HL-60/S4 treated with retinoic acid at 250 ng/mL for 4 days and 3 days (cell line): ENCODE measurements at regions not wholly inside any gene's neighbourhood (a gene's known extent, or its start where the extent isn't known, plus 50 kb on each side); places are given as distances from the start of the nearest gene placed in this dataset.
"Not testable (repeated sequence)": the region's sequence is repeated elsewhere in the genome, so short reads cannot be mapped to it uniquely, and the experiment has no call there.

Source experiments
- in situ Hi-C: fragments of 300-500 bp; cut with MboI; formaldehyde crosslinking; loops from 2 replicates; pipeline ENCODE4 v1.7.0; 2022; ENCODE audit warnings: low sequenced_read_pairs

DNA sequence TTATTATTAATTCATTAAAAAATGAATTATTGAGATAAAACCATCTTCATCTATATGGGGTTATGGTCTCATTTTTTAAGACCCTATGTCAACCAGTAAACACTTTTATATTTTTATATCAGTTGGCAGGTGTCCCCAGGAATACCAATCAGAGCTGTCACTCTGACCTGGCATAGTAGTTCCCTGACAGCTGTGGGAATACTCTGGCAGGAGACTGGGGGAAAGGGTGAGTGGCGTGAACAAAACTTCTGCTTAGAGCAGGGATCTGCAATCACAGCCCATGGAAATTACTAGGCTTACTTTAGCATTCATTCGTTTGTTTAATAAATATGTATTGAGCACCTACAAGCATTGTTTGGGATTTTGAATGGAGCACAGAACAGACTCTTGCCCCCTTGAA is 254.1 kb upstream of the KLF3 start:
- in situ Hi-C loops, result no loop called here

DNA sequence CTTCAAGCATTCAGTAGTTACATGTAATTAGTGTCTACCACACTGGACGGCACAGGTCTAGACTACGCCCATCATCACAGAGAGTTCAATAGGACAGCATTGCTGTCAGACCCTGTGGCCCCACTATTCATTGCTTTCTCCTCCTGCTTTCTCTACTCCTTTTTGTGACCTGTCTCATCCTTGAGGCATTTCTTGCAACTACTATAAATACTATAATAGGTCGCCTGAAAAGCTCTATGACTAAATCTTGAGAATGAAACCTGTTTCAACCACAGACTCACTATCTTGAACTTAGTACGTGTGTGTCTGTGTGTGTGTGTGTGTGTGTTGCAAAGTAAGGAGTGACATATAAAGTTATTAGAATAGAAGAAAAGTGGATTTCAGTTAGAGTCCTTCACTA is 252.9 kb upstream of the KLF3 start:
- in situ Hi-C loops, result no loop called here

DNA sequence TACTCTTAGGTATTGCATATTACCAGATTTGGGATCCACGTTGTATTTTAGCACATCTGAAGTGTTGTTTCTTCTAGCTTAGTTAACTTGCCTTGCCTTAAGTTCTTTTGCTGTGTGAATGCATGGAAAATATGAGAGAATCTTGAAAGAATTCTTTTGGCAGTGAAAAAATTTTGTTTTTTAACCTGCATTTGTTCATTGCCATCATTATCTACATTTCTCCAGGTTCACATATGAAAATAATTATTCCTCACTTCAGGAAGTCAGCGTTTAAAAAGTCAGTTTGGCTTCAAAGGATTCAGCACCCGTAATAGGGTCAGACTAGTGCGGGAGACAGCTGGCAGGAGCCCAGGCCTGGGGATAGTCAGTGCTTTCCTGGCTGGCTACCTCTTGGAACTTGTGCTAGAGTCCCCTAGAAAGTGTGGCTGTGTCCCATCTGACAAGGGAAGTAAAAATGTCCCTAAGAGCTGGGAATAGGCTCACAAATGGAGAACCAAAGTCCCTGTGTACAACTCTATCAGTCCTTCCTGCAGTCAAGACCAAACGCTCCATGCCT is 251.9 kb upstream of the KLF3 start:
- in situ Hi-C loops, result no loop called here

DNA sequence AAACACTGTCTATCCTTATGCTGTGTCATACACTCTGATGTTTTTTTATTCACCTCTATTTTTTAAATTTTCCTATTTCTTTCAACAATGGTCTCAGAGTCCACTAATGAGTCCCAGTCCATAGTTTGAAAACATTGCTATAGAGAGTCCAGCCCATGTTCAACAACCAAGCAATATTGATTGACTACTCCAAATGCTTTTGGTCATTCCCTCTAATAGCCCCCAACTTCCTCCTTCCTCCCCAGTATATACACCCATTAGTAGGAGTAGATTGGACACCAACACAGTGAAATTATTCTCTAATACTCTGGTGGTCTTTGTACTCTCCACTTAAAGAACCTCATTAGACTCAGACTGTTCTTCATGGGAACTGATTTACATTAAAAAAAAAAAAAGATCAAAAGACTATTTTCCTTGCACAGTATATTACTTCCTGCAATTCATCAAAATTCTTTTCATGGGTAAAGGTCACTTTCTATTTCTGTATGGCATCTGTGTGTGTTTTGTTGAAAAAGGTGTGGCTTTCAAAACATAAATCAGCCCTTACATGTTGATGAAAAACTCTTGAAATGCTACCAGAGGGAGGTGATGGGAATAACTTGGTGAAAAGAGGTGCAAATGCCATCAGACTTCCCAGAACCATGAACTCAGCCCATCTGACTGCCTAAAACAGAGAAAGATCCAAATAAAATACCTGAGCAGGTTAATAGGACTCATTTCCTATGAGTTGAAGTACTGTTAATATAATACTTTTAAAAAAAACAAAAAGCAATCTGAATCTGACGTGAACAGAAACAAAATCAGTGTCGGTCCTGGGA is 250.3 kb upstream of the KLF3 start:
- in situ Hi-C loops, result no loop called here

DNA sequence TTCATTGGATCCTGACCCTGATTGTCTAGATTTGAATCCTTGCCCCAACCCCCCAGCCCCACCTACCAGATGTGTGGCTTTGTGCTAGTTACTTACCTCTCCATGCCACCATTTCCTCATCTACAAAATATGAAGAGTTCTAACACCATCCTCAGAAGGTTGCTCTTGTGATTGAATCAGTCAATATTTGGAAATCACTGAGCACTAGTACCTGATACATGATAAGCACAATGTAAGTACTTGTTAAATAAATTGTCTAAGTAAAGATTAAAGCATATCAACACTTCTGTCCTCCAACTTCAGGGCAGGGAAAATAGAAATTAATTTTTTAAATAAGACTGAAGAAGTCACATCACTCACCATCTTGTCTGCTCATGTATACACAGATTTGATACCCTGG is 249.6 kb upstream of the KLF3 start:
- in situ Hi-C loops, result no loop called here

DNA sequence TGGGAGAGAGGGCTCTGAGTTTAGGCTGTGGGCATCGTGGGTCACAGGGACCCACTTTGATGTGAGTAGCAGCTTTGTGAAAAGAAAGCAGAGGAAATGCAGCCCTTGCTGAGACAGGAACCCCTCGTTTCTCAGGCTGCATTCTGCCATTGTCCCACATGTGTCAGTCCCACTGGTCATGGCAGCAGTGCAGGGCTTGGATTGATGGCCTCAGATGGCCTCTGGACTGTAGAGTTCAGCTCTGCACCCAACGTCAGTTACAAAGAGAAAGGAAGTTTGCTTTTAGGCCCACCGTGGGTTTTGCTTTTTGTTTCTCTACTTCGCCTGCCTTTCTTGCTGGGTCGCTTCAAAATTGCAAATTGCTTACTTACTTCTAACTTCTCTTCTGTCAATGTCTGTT is 248.3 kb upstream of the KLF3 start:
- in situ Hi-C loops, result no loop called here

DNA sequence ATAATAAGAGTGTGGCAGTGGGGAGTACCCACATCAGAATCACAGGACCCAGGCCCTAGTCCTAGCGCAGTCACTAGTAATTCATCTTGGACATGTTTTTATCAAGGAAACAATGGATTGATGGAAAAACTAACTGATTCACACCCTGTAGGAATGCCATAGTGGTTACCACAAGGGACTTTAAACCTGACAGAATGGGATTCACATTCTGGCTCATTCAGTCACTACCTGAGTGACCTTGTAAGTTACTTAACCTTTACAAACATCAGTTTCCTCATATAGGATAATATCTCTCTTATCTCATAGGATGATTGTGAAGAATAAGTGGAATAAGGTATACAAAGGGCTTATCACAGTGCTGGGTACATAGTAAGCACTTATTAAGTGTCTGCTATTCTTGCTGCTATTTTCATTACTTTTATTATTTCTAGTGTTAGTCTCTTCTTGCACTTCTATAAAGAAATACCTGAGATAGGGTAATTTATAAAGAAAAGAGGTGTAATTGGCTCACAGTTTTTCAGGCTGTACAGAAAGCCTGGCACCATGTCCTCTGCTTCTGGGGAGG is 247.5 kb upstream of the KLF3 start:
- in situ Hi-C loops, result no loop called here

DNA sequence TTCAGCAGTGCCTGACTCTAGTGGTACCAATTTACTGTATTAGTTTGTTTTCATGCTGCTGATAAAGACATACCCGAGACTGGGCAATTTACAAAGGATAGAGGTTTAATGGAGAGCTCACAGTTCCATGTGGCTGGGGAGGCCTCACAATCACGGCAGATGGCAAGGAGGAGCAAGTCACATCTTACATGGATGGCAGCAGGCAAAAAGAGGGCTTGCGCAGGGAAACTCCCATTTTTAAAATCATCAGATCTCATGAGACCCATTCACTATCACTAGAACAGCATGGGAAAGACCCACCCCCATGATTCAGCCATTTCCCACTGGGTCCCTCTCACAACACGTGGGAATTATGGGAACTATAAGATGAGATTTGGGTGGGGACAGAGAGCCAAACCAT is 243.7 kb upstream of the KLF3 start:
- in situ Hi-C loops, result not testable (repeated sequence)

DNA sequence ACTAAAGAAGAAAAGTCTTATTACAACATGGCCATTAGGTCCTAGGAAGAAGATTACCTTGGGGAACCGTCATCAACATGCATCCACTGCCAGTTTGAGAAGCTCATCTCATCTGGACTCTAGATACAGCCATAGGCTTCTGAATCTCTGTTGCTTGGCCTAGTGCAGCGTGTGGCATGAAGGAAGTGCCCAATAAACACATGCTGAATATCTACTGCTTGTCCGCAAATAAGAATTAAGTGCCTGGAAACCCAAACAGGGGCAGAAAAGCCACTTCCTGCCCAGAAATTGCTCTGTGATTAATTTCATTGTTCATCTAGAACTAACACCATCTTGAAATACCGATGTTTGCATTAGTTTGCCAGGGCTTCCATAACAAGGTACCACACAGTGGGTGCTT is 241.1 kb upstream of the KLF3 start:
- in situ Hi-C loops, result no loop called here

DNA sequence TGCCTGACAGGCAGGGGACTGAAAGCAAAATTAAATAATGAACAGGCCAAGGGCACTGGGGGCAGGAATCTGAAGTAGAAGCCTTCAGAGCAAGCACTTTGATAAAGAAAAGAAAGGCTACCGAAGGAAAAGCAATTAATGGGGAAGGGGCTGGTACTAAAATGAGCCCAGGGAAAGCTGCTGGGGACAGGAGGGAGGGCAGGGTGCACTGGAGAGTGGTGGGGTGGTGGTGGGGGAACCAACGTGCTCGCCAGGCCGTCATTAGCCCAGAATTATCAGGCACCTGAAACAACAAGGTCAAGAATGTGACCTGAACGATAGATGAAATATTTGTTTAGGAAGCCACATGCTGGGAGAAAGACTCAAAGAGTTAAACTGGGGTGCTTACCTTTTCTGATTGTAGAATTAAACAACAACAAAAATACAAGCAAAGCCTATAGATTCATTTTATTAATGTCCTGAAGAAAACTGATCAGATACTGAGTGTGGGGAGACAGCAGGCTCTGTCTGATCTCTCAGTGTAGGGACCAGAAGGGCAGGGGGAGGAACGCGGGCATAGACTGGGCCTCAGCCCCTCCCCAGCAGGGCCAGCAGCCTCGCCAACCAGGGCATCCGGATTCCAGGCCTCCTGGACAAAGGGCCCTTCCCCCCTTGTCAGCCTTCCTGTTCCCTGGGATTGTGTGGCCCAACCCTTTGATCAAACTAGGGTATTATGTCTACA is 239.7 kb upstream of the KLF3 start:
- in situ Hi-C loops, result no loop called here

DNA sequence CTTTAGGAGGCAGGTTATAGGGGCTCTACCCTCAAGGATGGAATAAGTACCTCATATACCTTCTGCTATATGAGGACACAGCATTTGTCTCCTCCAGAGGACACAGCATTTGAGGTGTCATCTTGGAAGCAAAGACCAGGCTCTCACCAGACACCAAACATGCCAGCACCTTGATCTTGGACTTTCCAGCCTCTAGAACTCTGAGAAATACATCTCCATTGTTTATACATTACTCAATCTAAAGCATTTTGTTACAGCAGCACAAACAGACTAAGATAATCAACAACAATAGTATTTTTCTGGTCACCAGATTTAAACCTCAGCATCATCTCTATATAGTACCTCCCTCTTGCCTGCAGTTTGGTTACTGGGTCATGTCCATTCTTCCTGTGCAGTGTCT is 237.5 kb upstream of the KLF3 start:
- in situ Hi-C loops, result no loop called here

DNA sequence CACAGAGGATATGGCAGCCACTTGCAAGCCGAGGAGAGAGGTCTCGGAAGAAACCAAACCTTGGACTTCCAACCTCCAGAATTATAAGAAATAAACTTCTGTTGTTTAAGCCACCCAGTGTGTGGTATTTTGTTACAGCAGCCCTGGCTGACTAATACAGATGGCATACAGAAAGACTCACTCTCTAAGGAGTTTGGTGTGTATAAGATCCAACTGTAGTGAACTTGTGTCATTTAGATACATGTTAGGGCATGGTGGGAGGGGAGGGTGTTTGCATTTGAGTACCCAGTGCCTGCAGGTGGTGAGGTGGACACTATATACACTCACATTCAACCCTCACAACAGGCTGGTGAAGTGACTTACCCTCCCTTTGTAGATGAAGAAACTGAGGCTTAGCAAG is 233.2 kb upstream of the KLF3 start:
- in situ Hi-C loops, result no loop called here

DNA sequence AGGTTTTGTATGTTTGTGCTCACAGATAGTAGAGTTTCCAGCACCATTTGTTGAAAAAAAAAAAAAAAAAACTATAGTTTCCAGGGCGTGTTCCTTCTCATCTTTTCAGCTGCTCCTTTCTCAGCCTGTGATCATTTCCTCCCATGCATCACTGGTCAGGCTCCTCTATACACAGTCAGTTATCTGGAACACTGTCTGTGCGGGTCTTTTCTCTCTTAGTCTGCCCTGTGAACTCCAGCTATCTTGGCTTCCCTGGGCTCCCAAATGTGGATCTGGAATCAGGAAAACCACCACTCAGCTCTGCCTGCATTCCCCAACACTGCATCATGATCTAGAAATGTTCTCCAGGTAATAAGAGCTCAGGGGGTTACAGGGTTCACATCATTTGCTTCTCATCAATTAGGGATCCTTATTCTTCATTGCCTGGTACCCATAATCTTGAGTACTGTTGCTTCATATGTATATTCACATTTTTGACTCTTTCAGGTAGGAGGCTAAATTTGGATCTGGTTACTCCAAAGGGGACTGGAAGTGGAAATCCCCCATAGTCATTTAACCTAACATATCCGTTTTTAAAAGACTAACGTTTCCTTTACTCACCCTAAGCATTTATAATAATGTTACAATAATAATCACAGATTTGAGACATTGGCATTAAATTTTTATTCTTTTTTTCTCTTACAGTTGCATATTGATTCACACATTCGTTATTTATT is 221.8 kb upstream of the KLF3 start:
- in situ Hi-C loops, result no loop called here

DNA sequence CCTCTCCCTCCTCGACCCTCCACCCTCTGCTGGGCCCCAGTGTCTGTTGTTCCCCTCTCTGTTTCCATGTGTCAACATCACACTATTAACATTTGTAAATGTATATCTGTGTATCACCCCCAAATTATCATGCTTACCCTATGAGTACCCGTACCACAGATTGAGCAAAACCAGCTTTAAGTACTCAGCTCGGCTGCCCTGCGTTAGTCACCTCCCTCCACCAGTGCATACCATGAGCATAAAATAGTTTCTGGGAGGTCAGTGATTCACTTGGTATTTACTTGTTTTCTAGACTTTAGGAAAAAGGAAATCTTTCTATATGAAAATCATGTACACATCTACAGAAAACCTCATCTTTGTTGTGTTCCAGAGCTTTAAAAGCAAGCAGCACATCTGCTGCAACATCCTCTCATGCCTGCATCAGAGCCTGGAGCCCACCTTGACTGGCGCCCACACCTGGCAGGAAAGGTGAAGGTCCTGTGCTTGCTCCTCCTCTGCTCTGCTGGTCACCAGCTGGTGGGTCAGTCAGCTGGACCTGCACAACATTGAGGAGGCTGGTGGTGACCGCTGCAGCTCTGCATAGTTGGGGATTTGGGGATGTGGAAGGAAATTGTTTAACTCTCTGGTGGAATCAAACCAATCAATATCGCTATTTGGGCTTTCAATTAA is 214.4 kb upstream of the KLF3 start:
- in situ Hi-C loops, result no loop called here

DNA sequence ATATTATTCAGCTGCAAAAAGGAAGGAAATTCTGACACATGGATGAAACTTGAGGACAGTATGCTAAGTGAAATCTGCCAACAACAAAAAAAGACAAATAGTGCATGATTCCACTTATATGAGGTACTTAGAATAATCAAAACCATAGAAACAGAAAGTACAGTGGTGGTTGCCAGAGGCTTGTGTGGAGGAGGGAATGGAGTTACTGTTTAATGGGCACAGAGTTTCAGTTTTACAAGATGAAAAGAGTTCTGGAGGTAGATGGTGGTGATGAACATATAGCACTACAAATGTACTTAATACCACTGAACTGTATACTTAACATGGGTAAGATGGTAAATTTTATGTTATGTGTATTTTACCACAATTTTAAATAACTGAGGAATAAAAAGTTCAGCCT is 212.0 kb upstream of the KLF3 start:
- in situ Hi-C loops, result no loop called here

DNA sequence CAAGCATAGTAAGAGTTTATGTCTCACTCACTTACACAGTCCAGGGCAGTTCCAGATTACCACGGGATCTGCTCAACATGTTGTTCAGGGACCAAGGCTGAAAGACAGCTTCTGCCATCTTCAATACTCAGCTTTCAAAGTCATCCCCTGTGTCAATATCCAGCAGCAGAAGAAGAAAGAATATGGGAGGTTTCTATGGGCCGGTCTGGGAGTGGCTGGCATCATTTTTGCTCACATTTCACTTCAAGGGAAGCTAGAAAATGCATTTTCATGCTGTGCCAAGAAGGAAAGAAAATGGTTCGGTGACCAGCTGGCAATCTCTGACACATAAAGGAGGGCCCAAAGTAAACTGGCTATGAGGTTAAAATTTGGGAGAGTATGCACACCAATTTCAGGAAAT is 211.5 kb upstream of the KLF3 start:
- in situ Hi-C loops, result no loop called here

DNA sequence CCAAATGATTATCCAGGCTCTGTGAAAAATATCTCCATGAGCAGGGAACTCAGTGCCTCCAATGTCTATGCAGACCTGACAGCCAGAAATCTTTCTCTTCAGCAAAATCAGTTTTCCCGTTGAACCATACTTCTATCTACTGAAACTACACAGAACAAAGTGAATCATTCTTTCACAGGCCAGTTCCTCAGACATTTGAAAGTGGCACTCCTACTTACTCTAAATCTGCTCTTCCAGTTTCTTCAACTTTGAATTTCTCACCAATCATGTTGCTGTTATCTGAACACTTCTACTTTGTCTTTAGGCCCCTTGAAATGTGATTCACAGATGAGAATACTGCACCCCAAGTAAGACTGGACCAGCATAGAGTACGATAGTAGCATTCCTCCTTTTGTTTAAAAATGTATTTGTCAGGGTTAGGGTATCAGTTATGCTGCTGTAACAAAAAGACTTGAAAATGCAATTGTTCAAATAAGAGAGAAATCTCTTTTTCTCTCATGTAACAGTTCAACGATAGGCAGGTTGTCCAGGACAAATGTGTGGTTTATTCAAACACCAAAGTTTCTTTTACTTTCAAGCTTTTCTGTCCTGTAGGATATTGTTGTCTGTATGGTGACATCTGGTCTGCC is 210.6 kb upstream of the KLF3 start:
- in situ Hi-C loops, result no loop called here

DNA sequence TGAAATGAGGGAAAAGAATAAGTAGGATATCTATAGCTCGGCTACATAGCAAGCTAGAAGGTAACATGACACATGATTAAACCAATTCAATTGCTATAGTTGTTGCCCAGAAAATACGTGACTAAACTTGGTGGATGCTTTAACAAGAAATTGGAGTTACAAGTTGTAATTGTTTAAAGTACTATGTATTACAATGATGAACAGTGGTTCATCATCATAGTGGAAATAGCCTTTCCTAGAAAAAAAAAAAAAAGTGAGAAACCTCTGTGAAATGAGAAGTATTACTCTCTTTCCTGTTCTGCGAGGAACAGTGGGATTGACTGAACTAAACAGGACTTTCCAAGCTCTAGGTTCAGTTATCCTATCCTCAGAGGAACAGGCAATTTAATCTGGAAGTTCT is 209.7 kb upstream of the KLF3 start:
- in situ Hi-C loops, result no loop called here

DNA sequence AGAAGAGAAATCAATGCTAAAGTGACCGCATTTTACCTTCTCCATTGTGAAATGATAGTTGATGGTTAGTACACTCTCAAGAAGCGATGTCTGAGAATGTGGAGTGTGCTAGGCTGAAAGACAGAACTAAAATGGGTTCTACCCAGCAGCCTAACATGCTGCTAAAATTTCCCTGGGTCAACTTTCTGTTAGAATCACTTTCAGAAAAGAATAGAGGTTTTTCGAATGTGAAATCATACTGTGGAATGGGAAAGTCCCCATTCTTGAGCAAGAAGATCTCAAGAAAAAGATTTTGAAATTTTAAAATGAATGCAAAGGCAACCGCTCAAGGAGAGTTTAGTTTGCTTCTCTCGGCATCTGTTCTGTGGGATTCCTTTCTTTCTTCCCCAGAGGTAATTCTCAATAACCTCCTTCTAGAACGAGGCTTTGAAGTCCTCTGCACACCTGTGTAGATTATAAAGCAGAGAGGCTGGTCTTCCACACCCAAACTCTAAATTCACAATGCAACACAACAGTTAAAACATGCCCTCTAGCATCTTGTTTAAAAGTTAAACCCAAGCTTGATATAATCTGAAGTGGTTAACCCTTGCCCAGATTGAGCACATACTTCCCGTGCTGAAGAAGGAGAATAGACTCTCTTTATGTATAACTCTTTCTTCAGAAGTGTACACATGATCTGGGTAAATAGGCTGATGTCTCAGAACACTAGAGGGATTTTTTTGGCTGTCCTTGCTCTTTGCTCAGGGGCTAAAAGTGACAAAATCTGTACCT is 208.7 kb upstream of the KLF3 start:
- in situ Hi-C loops, result no loop called here

DNA sequence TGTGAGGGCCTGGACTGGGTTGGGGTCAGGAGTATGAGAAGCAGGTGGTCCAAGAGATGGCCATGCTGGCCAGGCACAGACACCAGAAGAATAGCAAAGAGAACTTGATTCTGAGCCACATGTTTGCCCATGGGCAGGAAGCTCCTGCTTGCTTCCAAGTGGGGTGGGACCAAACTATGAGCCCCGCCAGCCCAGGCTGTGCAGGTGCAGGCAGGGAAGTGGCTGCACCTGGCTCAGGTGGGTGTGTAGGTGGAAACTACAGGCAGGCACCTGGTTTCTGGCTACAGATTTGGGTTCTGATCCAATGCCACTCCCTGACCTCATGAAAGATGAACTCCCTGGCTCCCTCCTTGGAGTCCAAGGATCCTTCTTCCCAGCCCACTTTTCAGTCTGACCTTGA is 207.9 kb upstream of the KLF3 start:
- in situ Hi-C loops, result no loop called here
